Endothelial cell (in vitro differentiated cells): ENCODE measurements at regions not wholly inside any gene's neighbourhood (a gene's known extent, or its start where the extent isn't known, plus 50 kb on each side); places are given as distances from the start of the nearest gene placed in this dataset.

Experiments used
- DNase-seq: peaks from one replicate; pipeline ENCODE4 v3.0.0; 2021; ENCODE audit warnings: low spot score
- H3K27ac Mint-ChIP-seq: one replicate; pipeline ENCODE4 v1.8.0; 2021; ENCODE audit warnings: mixed read lengths, inconsistent platforms; ENCODE audit not compliant: unreplicated experiment
- H3K27me3 Mint-ChIP-seq: one replicate; pipeline ENCODE4 v1.8.0; 2021; ENCODE audit warnings: mild to moderate bottlenecking, moderate library complexity, mixed read lengths, inconsistent platforms; ENCODE audit not compliant: unreplicated experiment
- H3K36me3 Mint-ChIP-seq: one replicate; pipeline ENCODE4 v1.8.0; 2021; ENCODE audit warnings: mild to moderate bottlenecking, low read depth, mixed read lengths, inconsistent platforms; ENCODE audit not compliant: unreplicated experiment
- H3K4me1 Mint-ChIP-seq: one replicate; pipeline ENCODE4 v1.8.0; 2021; ENCODE audit warnings: mild to moderate bottlenecking, mixed read lengths, inconsistent platforms; ENCODE audit not compliant: unreplicated experiment
- H3K4me3 Mint-ChIP-seq: one replicate; pipeline ENCODE4 v1.8.0; 2021; ENCODE audit warnings: mild to moderate bottlenecking, mixed read lengths, inconsistent platforms; ENCODE audit not compliant: unreplicated experiment
- H3K9me3 Mint-ChIP-seq: one replicate; pipeline ENCODE4 v1.8.0; 2021; ENCODE audit warnings: mixed read lengths, inconsistent platforms; ENCODE audit not compliant: unreplicated experiment
- TF ChIP-seq, protein P1 (sequence below): fragments of 200-600 bp; sonication (generic); IDR thresholded peaks from one replicate; pipeline ENCODE4 v1.5.0; 2021; ENCODE audit warnings: antibody characterized with exemption; ENCODE audit not compliant: unreplicated experiment

DNA sequence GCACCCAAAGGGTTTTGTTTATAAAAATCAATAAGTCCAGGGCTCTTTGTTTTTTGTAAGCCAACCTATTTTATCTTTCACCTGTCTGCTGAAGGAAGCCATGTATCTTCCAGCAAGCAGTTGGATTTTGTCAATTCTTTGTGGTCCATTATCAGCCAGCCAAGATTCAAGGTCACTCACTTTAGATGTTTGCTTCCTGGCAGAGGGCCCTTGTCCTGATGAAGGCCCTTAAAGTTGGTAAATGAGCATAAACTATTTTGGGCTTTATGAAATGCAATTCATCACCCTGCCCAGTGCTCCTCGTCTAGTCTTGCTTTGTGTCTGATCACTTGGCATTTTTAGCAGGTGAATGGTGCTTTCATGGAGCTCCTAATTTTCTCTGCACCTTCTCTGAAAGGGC, 1004.2 kb downstream of the GRID1 start:
- H3K4me3 Mint-ChIP-seq, result no peak overlapping the region
- H3K36me3 Mint-ChIP-seq, result no peaks in the 10 kb centered on the region
- no peaks in the 10 kb centered on the region for H3K27me3 Mint-ChIP-seq
- H3K27ac Mint-ChIP-seq, result no peak overlapping the region
- H3K4me1 Mint-ChIP-seq, result no peaks in the 10 kb centered on the region
- H3K9me3 Mint-ChIP-seq, result no peaks in the 10 kb centered on the region
- TF ChIP-seq, protein P1, sequence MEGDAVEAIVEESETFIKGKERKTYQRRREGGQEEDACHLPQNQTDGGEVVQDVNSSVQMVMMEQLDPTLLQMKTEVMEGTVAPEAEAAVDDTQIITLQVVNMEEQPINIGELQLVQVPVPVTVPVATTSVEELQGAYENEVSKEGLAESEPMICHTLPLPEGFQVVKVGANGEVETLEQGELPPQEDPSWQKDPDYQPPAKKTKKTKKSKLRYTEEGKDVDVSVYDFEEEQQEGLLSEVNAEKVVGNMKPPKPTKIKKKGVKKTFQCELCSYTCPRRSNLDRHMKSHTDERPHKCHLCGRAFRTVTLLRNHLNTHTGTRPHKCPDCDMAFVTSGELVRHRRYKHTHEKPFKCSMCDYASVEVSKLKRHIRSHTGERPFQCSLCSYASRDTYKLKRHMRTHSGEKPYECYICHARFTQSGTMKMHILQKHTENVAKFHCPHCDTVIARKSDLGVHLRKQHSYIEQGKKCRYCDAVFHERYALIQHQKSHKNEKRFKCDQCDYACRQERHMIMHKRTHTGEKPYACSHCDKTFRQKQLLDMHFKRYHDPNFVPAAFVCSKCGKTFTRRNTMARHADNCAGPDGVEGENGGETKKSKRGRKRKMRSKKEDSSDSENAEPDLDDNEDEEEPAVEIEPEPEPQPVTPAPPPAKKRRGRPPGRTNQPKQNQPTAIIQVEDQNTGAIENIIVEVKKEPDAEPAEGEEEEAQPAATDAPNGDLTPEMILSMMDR, result no peak
- DNase-seq, result no peak

GRCh38 chr10:85377029-85377806, 989.4 kb downstream of the GRID1 start:
- DNase-seq, result no peak
- Mint-ChIP-seq H3K4me1 (no peaks in the 10 kb centered on the region), H3K9me3 (no peaks in the 10 kb centered on the region), H3K27ac (no peak overlapping the region), H3K4me3 (no peak overlapping the region), H3K27me3 (no peaks in the 10 kb centered on the region), H3K36me3 (no peaks in the 10 kb centered on the region)
- TF ChIP-seq, protein P1, result no peak

- no peaks in the 10 kb centered on the region for H3K36me3 Mint-ChIP-seq
- no peaks in the 10 kb centered on the region for H3K27me3 Mint-ChIP-seq
- TF ChIP-seq, protein P1, result no peak
- H3K4me1 Mint-ChIP-seq, result no peaks in the 10 kb centered on the region
- no peak for DNase-seq
- no peaks in the 10 kb centered on the region for H3K9me3 Mint-ChIP-seq
- no peak overlapping the region for H3K4me3 Mint-ChIP-seq
- no peak overlapping the region for H3K27ac Mint-ChIP-seq
Observed at GRCh38 chr10:85379338-85379737, 987.3 kb downstream of the GRID1 start.

DNA sequence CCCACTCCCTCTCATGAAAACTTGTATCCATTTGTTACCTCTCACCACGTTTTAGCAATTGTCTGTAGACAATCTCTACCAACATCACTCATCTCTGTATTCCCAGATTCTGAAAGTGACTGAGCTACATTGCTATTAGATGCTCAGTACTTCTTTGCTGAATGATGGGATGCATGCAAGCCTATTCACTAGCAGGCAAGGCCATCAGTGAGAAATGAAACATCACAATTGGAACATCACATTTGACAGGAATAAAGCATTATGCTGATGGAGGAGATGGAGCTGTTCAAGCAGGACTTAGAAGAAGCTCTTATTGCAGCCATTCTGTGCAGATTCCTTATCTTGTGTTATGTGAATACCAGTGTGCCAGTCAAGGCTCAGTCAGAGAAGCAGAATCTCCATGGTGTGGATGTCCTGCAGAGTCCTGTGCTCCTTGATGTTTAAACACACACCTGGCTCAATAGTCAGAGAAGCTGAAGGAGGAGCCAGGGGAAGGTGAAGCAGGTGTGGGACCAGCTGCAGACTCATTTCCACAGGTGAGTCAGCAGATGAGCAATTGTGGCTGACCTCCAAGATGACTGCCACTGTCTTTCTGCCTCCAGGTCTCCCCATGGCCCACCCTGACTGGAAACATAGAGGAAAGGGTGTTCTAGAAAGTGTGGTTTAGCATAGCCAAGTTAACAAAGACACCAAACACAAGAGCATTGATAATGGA, 965.5 kb downstream of the GRID1 start:
- no peaks in the 10 kb centered on the region for H3K4me1 Mint-ChIP-seq
- peaks cover 1% of the 10 kb centered on the region for H3K27me3 Mint-ChIP-seq
- no peak overlapping the region for H3K27ac Mint-ChIP-seq
- peaks cover 9% of the 10 kb centered on the region for H3K36me3 Mint-ChIP-seq
- no peak for DNase-seq
- TF ChIP-seq, protein P1, result no peak
- H3K9me3 Mint-ChIP-seq, result peaks cover 3% of the 10 kb centered on the region
- H3K4me3 Mint-ChIP-seq, result no peak overlapping the region

DNA sequence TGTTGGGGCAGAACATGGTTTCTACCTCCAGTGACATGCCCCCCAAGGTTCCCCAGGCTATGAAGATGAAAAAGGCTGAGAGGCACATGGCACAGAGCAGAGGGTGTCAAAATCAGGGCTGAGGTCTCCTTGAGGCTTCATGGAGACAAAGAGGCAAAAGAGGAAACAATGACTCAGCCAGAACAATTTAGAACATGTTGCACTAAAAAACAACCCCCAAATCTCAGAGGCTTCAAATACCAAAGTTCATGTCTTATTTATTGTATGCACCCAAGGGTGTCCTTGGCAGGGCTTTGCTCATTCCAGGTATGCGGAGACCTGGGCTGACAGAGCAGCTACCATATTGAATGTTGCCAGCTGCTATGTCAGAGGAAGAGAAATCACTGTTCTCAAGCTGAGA, 964.1 kb downstream of the GRID1 start:
- DNase-seq, result no peak
- no peak overlapping the region for H3K4me3 Mint-ChIP-seq
- no peaks in the 10 kb centered on the region for H3K4me1 Mint-ChIP-seq
- H3K9me3 Mint-ChIP-seq, result peaks cover 4% of the 10 kb centered on the region
- TF ChIP-seq, protein P1, result no peak
- H3K27me3 Mint-ChIP-seq, result peaks cover 1% of the 10 kb centered on the region
- no peak overlapping the region for H3K27ac Mint-ChIP-seq
- H3K36me3 Mint-ChIP-seq, result peaks cover 9% of the 10 kb centered on the region
